ENCODE measurements at regions not wholly inside any gene's neighbourhood (a gene's known extent, or its start where the extent isn't known, plus 50 kb on each side); places are given as distances from the start of the nearest gene placed in this dataset.

DNA sequence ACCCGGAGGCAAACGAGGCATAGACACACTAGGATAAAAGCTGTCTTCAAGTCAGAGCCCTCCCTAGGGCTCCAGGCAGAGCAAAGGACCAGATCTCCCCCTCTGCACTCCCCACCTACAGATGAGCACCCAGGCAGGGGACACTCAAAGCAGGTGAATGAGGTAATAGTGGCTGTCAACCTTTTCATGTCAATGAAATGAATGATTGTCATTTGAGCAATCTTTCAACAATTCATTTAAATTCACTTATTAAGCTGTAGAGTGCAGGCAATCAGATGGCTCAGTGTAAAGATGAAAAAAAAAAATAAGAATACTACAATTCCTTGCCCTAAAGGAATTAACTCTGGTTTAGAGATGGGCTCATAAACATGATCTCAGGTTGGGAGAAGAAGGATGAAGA is 427.8 kb upstream of the ISX start:
- H3K9me1 ChIP-seq (ENCODE audit: control insufficient read depth, extremely low read depth, insufficient read depth, low read length): no peaks in the 10 kb centered on the region
- no peaks in the 10 kb centered on the region for H4K20me1 ChIP-seq (ENCODE audit: control insufficient read depth, extremely low read depth, insufficient read depth, low read length)
- no peaks in the 10 kb centered on the region for H3K9me3 ChIP-seq (ENCODE audit: control insufficient read depth, low read depth, low read length)
- H3K4me2 ChIP-seq (ENCODE audit: control insufficient read depth, extremely low read depth, insufficient read depth, low read depth, low read length): no peak overlapping the region
- dilution Hi-C loops (cut with MboI; ENCODE audit: extremely low pct_ligation_motif_present, low sequenced_read_pairs): no loop called here
- no peaks in the 10 kb centered on the region for H3K27me3 ChIP-seq (ENCODE audit: control insufficient read depth, extremely low read depth, insufficient read depth, low read length)
- H2AFZ ChIP-seq (ENCODE audit: control insufficient read depth, low read length): no peak overlapping the region
- H3K9ac ChIP-seq (ENCODE audit: control insufficient read depth, extremely low read depth, insufficient read depth, low read length): no peak overlapping the region
- no peak overlapping the region for H3K27ac ChIP-seq (ENCODE audit: control insufficient read depth, insufficient read depth, low read length)
- FAIRE-seq: no peak
- no peaks in the 10 kb centered on the region for H3K79me2 ChIP-seq (ENCODE audit: control insufficient read depth, insufficient read depth, low read length)
- no peak for DNase-seq (ENCODE audit: low read depth, low spot score)
- H3K4me3 ChIP-seq (ENCODE audit: control insufficient read depth in 2 of 3, extremely low read depth in 1 of 3, insufficient read depth in 2 of 3, low read depth in 1 of 3, low read length in 3 of 3): no peak overlapping the region
- H3K36me3 ChIP-seq (ENCODE audit: control insufficient read depth in 2 of 2, extremely low read depth in 1 of 2, insufficient read depth in 2 of 2, low read length in 2 of 2): no peaks in the 10 kb centered on the region
- no peaks in the 10 kb centered on the region for H3K4me1 ChIP-seq (ENCODE audit: control insufficient read depth, extremely low read depth, insufficient read depth, low read length)
- TF ChIP-seq, protein P1, sequence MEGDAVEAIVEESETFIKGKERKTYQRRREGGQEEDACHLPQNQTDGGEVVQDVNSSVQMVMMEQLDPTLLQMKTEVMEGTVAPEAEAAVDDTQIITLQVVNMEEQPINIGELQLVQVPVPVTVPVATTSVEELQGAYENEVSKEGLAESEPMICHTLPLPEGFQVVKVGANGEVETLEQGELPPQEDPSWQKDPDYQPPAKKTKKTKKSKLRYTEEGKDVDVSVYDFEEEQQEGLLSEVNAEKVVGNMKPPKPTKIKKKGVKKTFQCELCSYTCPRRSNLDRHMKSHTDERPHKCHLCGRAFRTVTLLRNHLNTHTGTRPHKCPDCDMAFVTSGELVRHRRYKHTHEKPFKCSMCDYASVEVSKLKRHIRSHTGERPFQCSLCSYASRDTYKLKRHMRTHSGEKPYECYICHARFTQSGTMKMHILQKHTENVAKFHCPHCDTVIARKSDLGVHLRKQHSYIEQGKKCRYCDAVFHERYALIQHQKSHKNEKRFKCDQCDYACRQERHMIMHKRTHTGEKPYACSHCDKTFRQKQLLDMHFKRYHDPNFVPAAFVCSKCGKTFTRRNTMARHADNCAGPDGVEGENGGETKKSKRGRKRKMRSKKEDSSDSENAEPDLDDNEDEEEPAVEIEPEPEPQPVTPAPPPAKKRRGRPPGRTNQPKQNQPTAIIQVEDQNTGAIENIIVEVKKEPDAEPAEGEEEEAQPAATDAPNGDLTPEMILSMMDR (optimal IDR thresholded peaks at IDR 0.05 in 1 of 3, IDR thresholded peaks at IDR 0.05 in 1 of 3, conservative IDR thresholded peaks at IDR 0.05 in 1 of 3; ENCODE audit: extremely low read depth in 1 of 3, insufficient read depth in 2 of 3, low read length in 3 of 3): no peak

DNA sequence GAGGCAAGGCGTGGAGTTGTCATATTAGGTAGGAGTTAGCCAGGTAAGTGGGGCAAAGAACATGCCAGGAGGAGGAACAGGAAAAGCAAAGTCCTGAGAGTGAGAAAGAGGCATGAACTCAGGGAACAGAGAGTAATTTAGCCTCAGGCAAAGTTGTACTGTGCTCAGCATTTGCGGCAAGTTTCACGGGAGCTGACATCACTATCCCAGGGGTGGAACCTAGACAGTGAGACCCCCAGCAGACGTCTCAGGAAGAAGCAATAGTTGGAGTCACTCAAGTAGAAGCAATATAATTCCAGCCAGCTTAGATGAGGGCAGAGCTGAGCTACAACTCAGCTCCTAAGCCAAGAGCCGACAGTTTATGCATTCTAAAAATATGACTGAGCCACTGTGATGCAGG is 426.0 kb upstream of the ISX start:
- H3K79me2 ChIP-seq (ENCODE audit: control insufficient read depth, insufficient read depth, low read length): no peaks in the 10 kb centered on the region
- no peaks in the 10 kb centered on the region for H3K27me3 ChIP-seq (ENCODE audit: control insufficient read depth, extremely low read depth, insufficient read depth, low read length)
- no peaks in the 10 kb centered on the region for H3K9me3 ChIP-seq (ENCODE audit: control insufficient read depth, low read depth, low read length)
- H3K36me3 ChIP-seq (ENCODE audit: control insufficient read depth in 2 of 2, extremely low read depth in 1 of 2, insufficient read depth in 2 of 2, low read length in 2 of 2): no peaks in the 10 kb centered on the region
- H3K4me2 ChIP-seq (ENCODE audit: control insufficient read depth, extremely low read depth, insufficient read depth, low read depth, low read length): no peak overlapping the region
- no peak for FAIRE-seq
- H3K9me1 ChIP-seq (ENCODE audit: control insufficient read depth, extremely low read depth, insufficient read depth, low read length): no peaks in the 10 kb centered on the region
- H2AFZ ChIP-seq (ENCODE audit: control insufficient read depth, low read length): no peak overlapping the region
- no peak for DNase-seq (ENCODE audit: low read depth, low spot score)
- H3K27ac ChIP-seq (ENCODE audit: control insufficient read depth, insufficient read depth, low read length): no peak overlapping the region
- no peak for TF ChIP-seq EZH2 (IDR thresholded peaks at IDR 0.05; ENCODE audit: low read length)
- TF ChIP-seq, protein P1 (optimal IDR thresholded peaks at IDR 0.05 in 1 of 3, IDR thresholded peaks at IDR 0.05 in 1 of 3, conservative IDR thresholded peaks at IDR 0.05 in 1 of 3; ENCODE audit: extremely low read depth in 1 of 3, insufficient read depth in 2 of 3, low read length in 3 of 3): no peak
- dilution Hi-C loops (cut with MboI; ENCODE audit: extremely low pct_ligation_motif_present, low sequenced_read_pairs): no loop called here
- no peaks in the 10 kb centered on the region for H3K4me1 ChIP-seq (ENCODE audit: control insufficient read depth, extremely low read depth, insufficient read depth, low read length)
- H4K20me1 ChIP-seq (ENCODE audit: control insufficient read depth, extremely low read depth, insufficient read depth, low read length): no peaks in the 10 kb centered on the region
- H3K9ac ChIP-seq (ENCODE audit: control insufficient read depth, extremely low read depth, insufficient read depth, low read length): no peak overlapping the region
- no peak overlapping the region for H3K4me3 ChIP-seq (ENCODE audit: control insufficient read depth in 2 of 3, extremely low read depth in 1 of 3, insufficient read depth in 2 of 3, low read depth in 1 of 3, low read length in 3 of 3)

Measured in keratinocyte (primary cell).